HG03196 (cell line): ENCODE measurements at regions not wholly inside any gene's neighbourhood (a gene's known extent, or its start where the extent isn't known, plus 50 kb on each side); places are given as distances from the start of the nearest gene placed in this dataset.

Experiments
- ATAC-seq: cut with Tn5 transposase; IDR thresholded peaks from one replicate; pipeline ENCODE4 v1.9.1; 2021; ENCODE audit not compliant: unreplicated experiment

- no peak for ATAC-seq
Measured at GRCh38 chr1:200253774-200254495, 155.9 kb downstream of the ZNF281 start.

GRCh38 chr1:200252531-200252930 is 157.3 kb downstream of the ZNF281 start:
- no peak for ATAC-seq

GRCh38 chr1:200250469-200250868 is 159.4 kb downstream of the ZNF281 start:
- no peak for ATAC-seq

DNA sequence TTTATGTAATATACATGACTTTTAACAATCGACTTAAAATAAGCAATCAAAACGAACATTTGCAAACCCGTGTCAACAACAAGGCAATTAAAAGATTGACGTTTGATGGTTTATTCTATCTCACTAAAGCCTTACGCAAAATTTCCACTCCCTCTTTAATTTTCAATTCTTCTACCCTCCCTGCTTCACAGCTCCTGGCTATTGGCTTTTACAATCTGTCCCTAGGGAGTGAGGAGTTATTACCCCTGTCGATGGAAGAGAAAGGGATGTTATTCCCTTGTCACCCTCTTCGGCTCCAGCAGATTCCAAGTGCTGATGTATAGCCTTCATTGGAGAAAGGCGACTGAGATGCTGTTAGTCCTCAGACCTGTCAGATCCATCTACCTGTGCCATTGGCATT is 161.3 kb downstream of the ZNF281 start:
- no peak for ATAC-seq

DNA sequence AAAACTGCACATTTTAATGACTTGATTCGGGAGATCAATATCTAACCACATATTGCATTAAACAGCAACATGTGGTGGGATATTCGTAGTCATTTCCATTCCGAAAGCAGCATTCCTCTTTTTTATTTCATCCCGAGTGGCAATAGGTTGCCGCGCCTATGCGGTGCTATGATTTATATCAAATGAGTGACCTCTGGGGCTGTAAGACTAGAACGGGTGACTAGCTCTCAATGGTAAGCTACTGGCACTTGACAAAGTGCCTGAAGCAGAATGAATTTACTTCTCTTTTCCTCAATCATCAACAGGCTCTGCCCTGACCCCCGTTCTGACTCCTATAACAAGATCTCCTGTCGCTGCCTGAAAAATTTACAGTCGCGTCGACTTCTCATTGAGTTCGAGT is 162.3 kb downstream of the ZNF281 start:
- no peak for ATAC-seq

- no peak for ATAC-seq
Measured at GRCh38 chr1:200245473-200245872, 164.4 kb downstream of the ZNF281 start.

DNA sequence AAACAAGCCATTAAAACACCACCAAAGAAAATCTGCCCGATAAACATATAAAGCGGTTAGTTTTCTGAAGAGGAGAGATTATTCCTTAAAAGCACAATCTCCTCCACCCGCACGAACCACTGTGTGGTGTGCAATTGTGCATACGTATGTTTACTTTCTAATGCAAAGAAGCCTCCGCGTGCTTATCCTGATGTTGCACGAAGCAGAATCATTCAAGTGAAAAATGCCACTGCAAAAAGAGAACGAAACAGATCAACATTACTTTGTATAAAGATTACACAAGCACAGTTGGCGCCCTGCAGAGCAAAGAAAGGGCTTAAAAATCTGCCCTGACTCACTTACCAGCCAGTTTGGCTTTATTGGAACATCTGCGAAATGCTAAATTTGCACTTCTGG is 166.8 kb downstream of the ZNF281 start:
- no peak for ATAC-seq

- no peak for ATAC-seq
Measured at GRCh38 chr1:200242110-200243041, 167.5 kb downstream of the ZNF281 start.

DNA sequence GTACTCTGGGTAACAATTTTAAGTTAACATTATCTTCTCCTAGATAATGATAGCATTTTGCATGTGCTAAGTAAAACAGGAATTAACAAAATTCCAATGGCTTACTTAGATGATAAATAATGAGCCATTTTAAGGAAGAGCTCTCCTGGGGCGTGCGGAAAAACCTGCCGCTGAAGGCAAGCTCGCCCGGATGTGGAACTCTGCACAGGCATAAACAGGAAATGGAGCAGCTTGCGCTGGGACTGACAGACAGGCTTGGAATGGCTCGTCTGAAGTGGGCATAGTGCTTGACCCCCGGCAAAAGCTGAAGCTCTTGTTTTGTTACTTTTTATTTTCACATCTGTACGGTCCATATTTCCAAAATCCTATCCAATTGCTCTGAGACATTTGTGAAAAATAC is 169.2 kb downstream of the ZNF281 start:
- no peak for ATAC-seq

DNA sequence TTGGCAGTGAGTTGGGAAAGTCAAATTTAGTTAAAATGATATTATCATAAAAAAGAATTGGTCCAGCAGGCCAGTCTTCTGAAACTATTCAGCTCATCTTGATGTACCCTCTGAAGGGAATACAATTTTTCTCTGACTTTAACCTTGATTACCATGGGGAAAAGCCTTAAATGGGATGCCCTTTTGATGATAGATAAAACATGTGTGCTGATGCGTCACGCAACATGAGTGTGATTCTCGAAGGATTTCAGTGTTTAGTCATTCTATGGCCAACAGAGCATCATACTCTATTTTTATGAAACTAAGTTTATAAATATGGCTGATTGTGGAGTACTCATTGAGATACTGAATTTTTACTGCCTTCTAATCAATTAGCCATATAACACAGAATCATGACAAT is 171.5 kb downstream of the ZNF281 start:
- ATAC-seq, result no peak

DNA sequence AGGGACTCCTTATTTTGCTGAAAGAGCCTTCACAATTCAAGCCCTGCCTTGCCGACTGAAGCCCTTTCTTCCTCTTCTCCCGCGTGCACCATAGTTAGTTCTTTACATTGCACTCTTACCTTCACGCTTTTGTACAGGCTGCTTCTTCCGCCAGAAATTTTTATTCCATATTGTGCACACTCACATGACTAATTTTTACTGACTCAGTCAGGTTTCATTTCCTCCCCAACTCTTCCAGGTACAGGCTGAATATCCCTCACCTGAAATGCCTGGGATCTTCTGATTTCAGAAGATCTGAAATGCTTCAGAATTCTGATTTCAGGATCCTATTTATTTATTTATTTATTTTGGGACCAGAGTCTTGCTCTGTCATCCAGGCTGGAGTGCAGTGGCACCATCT is 172.8 kb downstream of the ZNF281 start:
- ATAC-seq, result no peak

- ATAC-seq, result no peak
Measured at GRCh38 chr1:200234938-200235337, 174.9 kb downstream of the ZNF281 start.

DNA sequence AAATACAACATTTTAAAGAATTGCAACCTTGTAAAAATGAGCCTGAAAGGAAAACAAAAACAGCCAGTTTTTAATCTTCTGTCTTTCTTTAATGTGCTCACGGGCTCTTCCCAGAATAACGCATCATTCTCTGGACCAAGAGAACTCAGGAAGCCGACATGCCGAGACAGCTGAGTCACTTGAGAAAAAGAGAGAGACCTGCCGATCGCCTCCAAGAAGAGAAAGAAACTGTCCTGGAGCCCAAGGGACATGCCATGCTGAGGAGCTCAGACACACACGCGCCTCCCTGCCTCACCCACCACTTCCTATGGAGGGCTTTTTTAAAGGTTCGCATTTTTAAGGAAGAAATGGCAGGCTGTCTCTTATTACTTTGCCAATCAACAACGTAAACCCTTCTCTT is 176.4 kb downstream of the ZNF281 start:
- no peak for ATAC-seq

GRCh38 chr1:200231787-200232231 is 178.0 kb downstream of the ZNF281 start:
- no peak for ATAC-seq

DNA sequence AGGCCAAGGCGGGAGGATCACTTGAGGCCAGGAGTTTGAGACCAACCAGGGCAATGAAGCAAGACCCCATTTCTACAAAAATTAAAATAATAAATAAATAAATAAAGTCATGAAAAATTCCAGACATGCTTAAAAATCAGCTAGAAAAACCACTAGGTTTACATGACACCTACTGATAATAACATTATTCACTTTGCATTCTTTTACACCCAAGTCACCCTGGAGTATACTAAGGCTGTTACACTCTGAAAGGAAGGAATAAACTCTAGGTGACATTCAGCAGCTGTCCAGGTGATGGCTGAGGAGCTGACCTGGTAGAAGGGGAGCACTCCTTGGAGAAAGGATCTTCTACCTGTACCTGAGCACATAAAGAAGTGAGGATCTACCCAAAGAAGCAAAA is 179.2 kb downstream of the ZNF281 start:
- no peak for ATAC-seq

GRCh38 chr1:200228486-200228885 is 181.3 kb downstream of the ZNF281 start:
- ATAC-seq, result no peak

- no peak for ATAC-seq
Measured at GRCh38 chr1:200228081-200228480, 181.8 kb downstream of the ZNF281 start.
